WERI-Rb-1 (cell line): ENCODE measurements at regions not wholly inside any gene's neighbourhood (a gene's known extent, or its start where the extent isn't known, plus 50 kb on each side); places are given as distances from the start of the nearest gene placed in this dataset.

Experiments
- DNase-seq: peaks from one replicate; pipeline ENCODE4 v3.0.0-alpha.2; 2020
- H3K27ac ChIP-seq: fragments of 250-450 bp; sonication (Bioruptor Pico); 2 replicates; pipeline ENCODE4 v1.5.1; 2020; ENCODE audit warnings: mild to moderate bottlenecking, moderate library complexity
- H3K27me3 ChIP-seq: fragments of 250-450 bp; sonication (Bioruptor Pico); 2 replicates; pipeline ENCODE4 v1.5.1; 2021; ENCODE audit warnings: mild to moderate bottlenecking, low read depth, moderate library complexity; ENCODE audit not compliant: insufficient read depth, severe bottlenecking
- H3K36me3 ChIP-seq: fragments of 250-450 bp; sonication (Bioruptor Pico); 2 replicates; pipeline ENCODE4 v1.5.1; 2020; ENCODE audit warnings: mild to moderate bottlenecking, moderate library complexity
- H3K4me3 ChIP-seq: 2 replicates; pipeline ENCODE4 v1.5.1; 2011; ENCODE audit warnings: low read depth, mild to moderate bottlenecking, control low read depth, low read length
- H3K9me3 ChIP-seq: fragments of 250-450 bp; sonication (Bioruptor Pico); 2 replicates; pipeline ENCODE4 v1.5.1; 2021; ENCODE audit warnings: mild to moderate bottlenecking, moderate library complexity; ENCODE audit not compliant: severe bottlenecking
- TF ChIP-seq, protein P1 (sequence below): IDR thresholded peaks from 2 replicates; pipeline ENCODE4 v1.5.1; 2011; ENCODE audit warnings: low read depth, mild to moderate bottlenecking, control low read depth, inconsistent platforms, low read length

DNA sequence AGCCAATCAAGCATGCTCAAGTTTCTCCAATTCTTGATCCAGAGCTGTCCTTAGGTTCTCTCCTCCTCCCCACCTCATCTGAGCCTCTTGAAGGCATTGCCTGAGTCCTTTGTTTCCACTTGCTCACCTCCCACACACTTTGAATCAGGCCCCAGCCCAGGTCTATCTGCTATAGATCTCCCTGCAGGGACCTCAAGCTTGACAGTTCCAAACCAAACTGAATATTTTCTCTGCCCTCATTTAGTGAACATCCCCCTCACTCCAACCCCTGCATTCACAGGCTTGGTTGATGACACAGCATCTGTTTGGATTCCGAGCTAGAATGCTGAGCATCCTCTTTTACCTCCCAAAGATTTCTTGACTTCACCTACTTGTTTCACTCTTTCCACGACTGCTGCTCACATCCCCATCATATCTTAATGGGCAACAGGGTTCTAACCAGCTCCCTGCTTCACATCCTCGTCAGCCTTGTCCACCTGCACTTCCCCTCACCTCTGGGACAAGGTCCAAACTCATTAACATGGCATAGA lies 474.5 kb downstream of the ZSWIM6 start:
- H3K9me3 ChIP-seq, result no peaks in the 10 kb centered on the region
- no peak overlapping the region for H3K4me3 ChIP-seq
- TF ChIP-seq, protein P1, sequence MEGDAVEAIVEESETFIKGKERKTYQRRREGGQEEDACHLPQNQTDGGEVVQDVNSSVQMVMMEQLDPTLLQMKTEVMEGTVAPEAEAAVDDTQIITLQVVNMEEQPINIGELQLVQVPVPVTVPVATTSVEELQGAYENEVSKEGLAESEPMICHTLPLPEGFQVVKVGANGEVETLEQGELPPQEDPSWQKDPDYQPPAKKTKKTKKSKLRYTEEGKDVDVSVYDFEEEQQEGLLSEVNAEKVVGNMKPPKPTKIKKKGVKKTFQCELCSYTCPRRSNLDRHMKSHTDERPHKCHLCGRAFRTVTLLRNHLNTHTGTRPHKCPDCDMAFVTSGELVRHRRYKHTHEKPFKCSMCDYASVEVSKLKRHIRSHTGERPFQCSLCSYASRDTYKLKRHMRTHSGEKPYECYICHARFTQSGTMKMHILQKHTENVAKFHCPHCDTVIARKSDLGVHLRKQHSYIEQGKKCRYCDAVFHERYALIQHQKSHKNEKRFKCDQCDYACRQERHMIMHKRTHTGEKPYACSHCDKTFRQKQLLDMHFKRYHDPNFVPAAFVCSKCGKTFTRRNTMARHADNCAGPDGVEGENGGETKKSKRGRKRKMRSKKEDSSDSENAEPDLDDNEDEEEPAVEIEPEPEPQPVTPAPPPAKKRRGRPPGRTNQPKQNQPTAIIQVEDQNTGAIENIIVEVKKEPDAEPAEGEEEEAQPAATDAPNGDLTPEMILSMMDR, result no peak
- no peaks in the 10 kb centered on the region for H3K36me3 ChIP-seq
- peaks cover 11% of the 10 kb centered on the region for H3K27me3 ChIP-seq
- H3K27ac ChIP-seq, result no peak overlapping the region
- DNase-seq, result no peak

DNA sequence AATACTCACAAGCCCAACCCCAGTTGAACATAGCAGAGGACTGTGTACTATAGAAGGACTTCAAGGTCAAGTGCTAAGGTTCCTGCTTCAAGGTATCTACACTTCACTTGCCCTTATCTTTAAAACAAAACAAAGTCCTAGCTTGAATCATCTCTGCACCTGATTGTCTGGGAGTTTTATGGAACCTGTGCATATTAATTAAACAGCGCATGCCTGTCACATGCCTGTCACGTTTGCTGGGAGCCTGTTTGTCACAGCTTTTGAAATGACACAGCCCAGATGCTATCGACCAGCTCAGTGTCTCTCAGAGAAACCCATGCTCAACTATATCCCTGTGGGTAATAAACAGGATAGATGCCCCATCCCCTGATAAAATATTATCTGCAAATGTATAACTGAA lies 476.0 kb downstream of the ZSWIM6 start:
- H3K9me3 ChIP-seq, result no peaks in the 10 kb centered on the region
- TF ChIP-seq, protein P1, result no peak
- H3K27ac ChIP-seq, result peak overlapping the region; percentile 31; the same call in 1 of the 2 replicates
- H3K36me3 ChIP-seq, result no peaks in the 10 kb centered on the region
- no peak overlapping the region for H3K4me3 ChIP-seq
- H3K27me3 ChIP-seq, result peaks cover 14% of the 10 kb centered on the region
- no peak for DNase-seq

DNA sequence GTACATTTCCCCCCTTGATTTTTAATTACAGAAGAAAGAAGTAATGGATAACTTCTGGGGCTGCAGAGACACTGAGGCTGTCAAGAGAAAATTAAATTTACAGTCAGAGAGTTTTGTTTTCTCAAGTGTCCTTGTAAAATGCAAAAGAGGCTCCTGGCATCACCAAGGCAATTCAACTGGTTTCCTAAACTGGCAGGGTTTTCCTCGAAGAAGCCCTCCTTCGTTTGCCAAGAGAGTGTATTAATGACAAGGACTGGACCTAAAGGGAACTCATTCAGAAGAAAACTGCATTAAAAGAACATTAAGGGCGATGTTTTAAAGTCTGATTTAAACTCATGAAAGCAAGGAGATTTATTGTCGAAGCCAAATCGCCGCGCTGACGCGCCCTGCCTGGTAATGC lies 476.9 kb downstream of the ZSWIM6 start:
- Histone ChIP-seq H3K27ac (peak overlapping the region; percentile 31; the same call in 1 of the 2 replicates), H3K4me3 (no peak overlapping the region), H3K36me3 (no peaks in the 10 kb centered on the region), H3K27me3 (peaks cover 14% of the 10 kb centered on the region), H3K9me3 (no peaks in the 10 kb centered on the region)
- no peak for DNase-seq
- TF ChIP-seq, protein P1, result no peak

DNA sequence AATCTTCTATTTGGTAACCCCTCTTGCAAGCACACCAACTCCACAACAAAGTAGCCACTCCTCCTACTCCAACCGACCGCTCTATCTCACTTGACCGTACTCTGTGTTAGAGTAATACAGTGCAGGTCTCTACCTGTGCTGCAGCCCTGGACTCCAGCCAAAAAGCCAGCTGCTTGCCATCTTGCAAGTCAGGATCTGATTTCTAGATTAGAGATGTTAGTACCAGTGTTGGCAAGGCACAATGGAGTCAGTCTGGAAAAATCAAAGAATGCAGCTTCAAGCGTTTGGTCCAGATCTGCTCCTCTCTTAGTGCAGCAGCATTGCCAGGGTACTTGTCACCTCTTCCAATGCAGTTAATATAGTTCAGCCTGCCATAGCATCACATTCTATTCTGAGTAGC lies 477.6 kb downstream of the ZSWIM6 start:
- DNase-seq, result no peak

DNA sequence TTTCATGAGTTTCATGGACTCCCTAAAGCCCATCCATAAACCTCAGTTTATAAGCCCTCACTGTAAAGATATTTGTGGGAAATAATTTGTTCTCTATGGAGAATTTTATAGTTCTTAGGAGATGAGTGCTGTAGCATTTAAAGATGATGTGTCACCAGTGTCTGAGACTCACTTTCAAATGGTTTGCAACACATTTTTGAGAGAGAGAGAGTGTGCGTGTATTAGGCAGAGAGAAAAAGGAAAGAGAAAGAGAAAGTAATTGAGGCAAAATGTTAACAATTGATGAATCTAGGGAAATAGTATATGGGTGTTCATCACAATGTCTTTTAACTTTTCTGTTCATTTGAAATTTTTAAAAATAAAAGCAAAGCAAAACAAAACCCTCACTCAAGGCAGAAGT lies 479.0 kb downstream of the ZSWIM6 start:
- H3K36me3 ChIP-seq, result no peaks in the 10 kb centered on the region
- TF ChIP-seq, protein P1, result no peak
- H3K4me3 ChIP-seq, result no peak overlapping the region
- no peak for DNase-seq
- no peak overlapping the region for H3K27ac ChIP-seq
- H3K27me3 ChIP-seq, result peaks cover 12% of the 10 kb centered on the region
- no peaks in the 10 kb centered on the region for H3K9me3 ChIP-seq

More for the DNA sequence above, 477.6 kb downstream of the ZSWIM6 start:
- H3K4me3 ChIP-seq, result no peak overlapping the region
- TF ChIP-seq, protein P1, result no peak
- peaks cover 13% of the 10 kb centered on the region for H3K27me3 ChIP-seq
- H3K36me3 ChIP-seq, result no peaks in the 10 kb centered on the region
- H3K9me3 ChIP-seq, result no peaks in the 10 kb centered on the region
- no peak overlapping the region for H3K27ac ChIP-seq

DNA sequence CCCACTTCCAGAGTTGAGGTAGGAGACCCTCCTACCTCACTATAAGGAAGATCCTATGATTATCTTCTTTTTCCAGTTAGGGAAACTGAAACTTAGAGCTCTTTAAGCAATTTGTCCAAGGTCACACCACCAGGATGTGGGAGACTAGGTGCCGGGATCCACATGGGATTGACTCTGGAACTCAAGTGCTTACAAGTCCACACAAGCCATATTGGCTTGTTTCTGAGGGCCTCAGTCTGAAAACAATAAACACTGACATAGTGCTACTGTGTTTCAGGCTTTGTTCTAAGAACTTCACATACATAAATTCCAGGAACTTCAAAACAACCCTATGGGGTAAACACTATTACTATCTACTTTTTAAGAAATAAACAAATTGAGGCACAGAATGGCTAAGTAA lies 481.3 kb downstream of the ZSWIM6 start:
- TF ChIP-seq, protein P1, result no peak
- Histone ChIP-seq H3K36me3 (no peaks in the 10 kb centered on the region), H3K27ac (no peak overlapping the region), H3K4me3 (no peak overlapping the region), H3K27me3 (peaks cover 9% of the 10 kb centered on the region), H3K9me3 (no peaks in the 10 kb centered on the region)
- no peak for DNase-seq
